ENCODE measurements at regions not wholly inside any gene's neighbourhood (a gene's known extent, or its start where the extent isn't known, plus 50 kb on each side); places are given as distances from the start of the nearest gene placed in this dataset.
"Not testable (repeated sequence)": the region's sequence is repeated elsewhere in the genome, so short reads cannot be mapped to it uniquely, and the experiment has no call there.

GRCh38 chr1:116298213-116298579, 74.8 kb upstream of the ATP1A1 start:
- H3K36me3 ChIP-seq (ENCODE audit: control insufficient read depth, insufficient read depth, low read length); H3K27ac ChIP-seq (ENCODE audit: extremely low read depth, low read depth, low read length); BruUV-seq (replicated peaks); H3K4me3 ChIP-seq; FAIRE-seq; H3K27me3 ChIP-seq (ENCODE audit: control insufficient read depth in 2 of 2, insufficient read depth in 2 of 2, low read length in 2 of 2); DNase-seq (ENCODE audit: extremely low read depth in 1 of 4, low spot score in 3 of 4); H2AFZ ChIP-seq (ENCODE audit: low read depth, low read length); H3K9me1 ChIP-seq (ENCODE audit: control insufficient read depth, insufficient read depth, low read length); H3K4me1 ChIP-seq (replicated peaks in 1 of 2; ENCODE audit: control insufficient read depth in 2 of 2, insufficient read depth in 2 of 2, low read length in 2 of 2); CTCF ChIA-PET (ENCODE audit: low intra/inter-chr PET ratio); H4K20me1 ChIP-seq (replicated peaks; ENCODE audit: control insufficient read depth, insufficient read depth, low read length); POLR2A ChIA-PET; intact Hi-C loops (cut with micrococcal nuclease); H3K79me2 ChIP-seq (ENCODE audit: control insufficient read depth, insufficient read depth, low read length); H3K9me3 ChIP-seq (replicated peaks; ENCODE audit: control insufficient read depth, insufficient read depth, low read depth, low read length); H3K4me2 ChIP-seq (ENCODE audit: insufficient read depth, low read length); H3K9ac ChIP-seq (ENCODE audit: insufficient read depth in 1 of 2, low read depth in 2 of 2, low read length in 2 of 2); in situ Hi-C loops (cut with MboI); ATAC-seq: not testable (repeated sequence)
- 0 out of 2 replicates have a peak, but pooled peaks have one; percentile 48 for TF ChIP-seq HLTF (IDR thresholded peaks at IDR 0.05)
- 25% methylated on average over 15 of the region's 15 CpGs for WGBS (ENCODE audit: insufficient coverage, low coverage, missing lambda C conversion rate)

GRCh38 chr1:116298746-116299145, 74.3 kb upstream of the ATP1A1 start:
- H3K9ac ChIP-seq (ENCODE audit: insufficient read depth in 1 of 2, low read depth in 2 of 2, low read length in 2 of 2): no peak overlapping the region
- H3K9me3 ChIP-seq (replicated peaks; ENCODE audit: control insufficient read depth, insufficient read depth, low read depth, low read length): no peaks in the 10 kb centered on the region
- H3K4me1 ChIP-seq (replicated peaks in 1 of 2; ENCODE audit: control insufficient read depth in 2 of 2, insufficient read depth in 2 of 2, low read length in 2 of 2): peaks cover 0 to 2% of the 10 kb centered on the region in 2 experiments; a peak in 1 of 5 replicates
- no peaks in the 10 kb centered on the region for H3K9me1 ChIP-seq (ENCODE audit: control insufficient read depth, insufficient read depth, low read length)
- H3K36me3 ChIP-seq (ENCODE audit: control insufficient read depth, insufficient read depth, low read length): no peaks in the 10 kb centered on the region
- no TSS peak for BruUV-seq (replicated peaks)
- no peaks in the 10 kb centered on the region for H4K20me1 ChIP-seq (replicated peaks; ENCODE audit: control insufficient read depth, insufficient read depth, low read length)
- no peaks in the 10 kb centered on the region for H3K79me2 ChIP-seq (ENCODE audit: control insufficient read depth, insufficient read depth, low read length)
- peaks cover 0 to 4% of the 10 kb centered on the region in 2 experiments; a peak in 1 of 5 replicates for H3K27me3 ChIP-seq (ENCODE audit: control insufficient read depth in 2 of 2, insufficient read depth in 2 of 2, low read length in 2 of 2)
- ChIA-PET CTCF (ENCODE audit: low intra/inter-chr PET ratio) (no interaction called here), POLR2A (no interaction called here)
- DNase-seq (ENCODE audit: extremely low read depth in 1 of 4, low spot score in 3 of 4) (no peak), FAIRE-seq (no peak), ATAC-seq (no peak)
- intact Hi-C loops (cut with micrococcal nuclease) (no loop called here), in situ Hi-C loops (cut with MboI) (no loop called here)
- 3% methylated on average over 4 of the region's 4 CpGs for WGBS (ENCODE audit: insufficient coverage, low coverage, missing lambda C conversion rate)
- no peak overlapping the region for H3K27ac ChIP-seq (ENCODE audit: extremely low read depth, low read depth, low read length)
- no peak overlapping the region for H2AFZ ChIP-seq (ENCODE audit: low read depth, low read length)
- no peak overlapping the region for H3K4me2 ChIP-seq (ENCODE audit: insufficient read depth, low read length)
- no peak overlapping the region for H3K4me3 ChIP-seq
- TF ChIP-seq SNIP1 (IDR thresholded peaks at IDR 0.05; ENCODE audit: low read depth): no peak
- no peak for TF ChIP-seq U2AF2 (optimal IDR thresholded peaks at IDR 0.05; ENCODE audit: low read depth, low read length)
- TF ChIP-seq ZKSCAN8 (CRISPR knock-in tag; IDR thresholded peaks at IDR 0.05): no peak
- TF ChIP-seq, protein P1, sequence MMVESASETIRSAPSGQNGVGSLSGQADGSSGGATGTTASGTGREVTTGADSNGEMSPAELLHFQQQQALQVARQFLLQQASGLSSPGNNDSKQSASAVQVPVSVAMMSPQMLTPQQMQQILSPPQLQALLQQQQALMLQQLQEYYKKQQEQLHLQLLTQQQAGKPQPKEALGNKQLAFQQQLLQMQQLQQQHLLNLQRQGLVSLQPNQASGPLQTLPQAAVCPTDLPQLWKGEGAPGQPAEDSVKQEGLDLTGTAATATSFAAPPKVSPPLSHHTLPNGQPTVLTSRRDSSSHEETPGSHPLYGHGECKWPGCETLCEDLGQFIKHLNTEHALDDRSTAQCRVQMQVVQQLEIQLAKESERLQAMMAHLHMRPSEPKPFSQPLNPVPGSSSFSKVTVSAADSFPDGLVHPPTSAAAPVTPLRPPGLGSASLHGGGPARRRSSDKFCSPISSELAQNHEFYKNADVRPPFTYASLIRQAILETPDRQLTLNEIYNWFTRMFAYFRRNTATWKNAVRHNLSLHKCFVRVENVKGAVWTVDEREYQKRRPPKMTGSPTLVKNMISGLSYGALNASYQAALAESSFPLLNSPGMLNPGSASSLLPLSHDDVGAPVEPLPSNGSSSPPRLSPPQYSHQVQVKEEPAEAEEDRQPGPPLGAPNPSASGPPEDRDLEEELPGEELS (CRISPR knock-in tag; IDR thresholded peaks at IDR 0.05; ENCODE audit: borderline replicate concordance): no peak
- no peak for TF ChIP-seq RUNX1 (IDR thresholded peaks at IDR 0.05; ENCODE audit: low read depth)
- TF ChIP-seq, protein P2, sequence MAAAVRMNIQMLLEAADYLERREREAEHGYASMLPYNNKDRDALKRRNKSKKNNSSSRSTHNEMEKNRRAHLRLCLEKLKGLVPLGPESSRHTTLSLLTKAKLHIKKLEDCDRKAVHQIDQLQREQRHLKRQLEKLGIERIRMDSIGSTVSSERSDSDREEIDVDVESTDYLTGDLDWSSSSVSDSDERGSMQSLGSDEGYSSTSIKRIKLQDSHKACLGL (CRISPR knock-in tag; IDR thresholded peaks at IDR 0.05; ENCODE audit: borderline replicate concordance, poor library complexity, severe bottlenecking): no peak
- TF ChIP-seq CREB3L1 (IDR thresholded peaks at IDR 0.05; ENCODE audit: borderline replicate concordance, low read depth): no peak
- TF ChIP-seq BMI1 (IDR thresholded peaks at IDR 0.05; ENCODE audit: low read length): no peak
- TF ChIP-seq, protein P3, sequence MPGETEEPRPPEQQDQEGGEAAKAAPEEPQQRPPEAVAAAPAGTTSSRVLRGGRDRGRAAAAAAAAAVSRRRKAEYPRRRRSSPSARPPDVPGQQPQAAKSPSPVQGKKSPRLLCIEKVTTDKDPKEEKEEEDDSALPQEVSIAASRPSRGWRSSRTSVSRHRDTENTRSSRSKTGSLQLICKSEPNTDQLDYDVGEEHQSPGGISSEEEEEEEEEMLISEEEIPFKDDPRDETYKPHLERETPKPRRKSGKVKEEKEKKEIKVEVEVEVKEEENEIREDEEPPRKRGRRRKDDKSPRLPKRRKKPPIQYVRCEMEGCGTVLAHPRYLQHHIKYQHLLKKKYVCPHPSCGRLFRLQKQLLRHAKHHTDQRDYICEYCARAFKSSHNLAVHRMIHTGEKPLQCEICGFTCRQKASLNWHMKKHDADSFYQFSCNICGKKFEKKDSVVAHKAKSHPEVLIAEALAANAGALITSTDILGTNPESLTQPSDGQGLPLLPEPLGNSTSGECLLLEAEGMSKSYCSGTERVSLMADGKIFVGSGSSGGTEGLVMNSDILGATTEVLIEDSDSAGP (CRISPR knock-in tag; IDR thresholded peaks at IDR 0.05): no peak
- TF ChIP-seq ZBTB7A (IDR thresholded peaks at IDR 0.05; ENCODE audit: borderline replicate concordance, control insufficient read depth, low read depth, low read length): no peak

All from K562 (cell line).